ENCODE measurements at regions not wholly inside any gene's neighbourhood (a gene's known extent, or its start where the extent isn't known, plus 50 kb on each side); places are given as distances from the start of the nearest gene placed in this dataset.

DNA sequence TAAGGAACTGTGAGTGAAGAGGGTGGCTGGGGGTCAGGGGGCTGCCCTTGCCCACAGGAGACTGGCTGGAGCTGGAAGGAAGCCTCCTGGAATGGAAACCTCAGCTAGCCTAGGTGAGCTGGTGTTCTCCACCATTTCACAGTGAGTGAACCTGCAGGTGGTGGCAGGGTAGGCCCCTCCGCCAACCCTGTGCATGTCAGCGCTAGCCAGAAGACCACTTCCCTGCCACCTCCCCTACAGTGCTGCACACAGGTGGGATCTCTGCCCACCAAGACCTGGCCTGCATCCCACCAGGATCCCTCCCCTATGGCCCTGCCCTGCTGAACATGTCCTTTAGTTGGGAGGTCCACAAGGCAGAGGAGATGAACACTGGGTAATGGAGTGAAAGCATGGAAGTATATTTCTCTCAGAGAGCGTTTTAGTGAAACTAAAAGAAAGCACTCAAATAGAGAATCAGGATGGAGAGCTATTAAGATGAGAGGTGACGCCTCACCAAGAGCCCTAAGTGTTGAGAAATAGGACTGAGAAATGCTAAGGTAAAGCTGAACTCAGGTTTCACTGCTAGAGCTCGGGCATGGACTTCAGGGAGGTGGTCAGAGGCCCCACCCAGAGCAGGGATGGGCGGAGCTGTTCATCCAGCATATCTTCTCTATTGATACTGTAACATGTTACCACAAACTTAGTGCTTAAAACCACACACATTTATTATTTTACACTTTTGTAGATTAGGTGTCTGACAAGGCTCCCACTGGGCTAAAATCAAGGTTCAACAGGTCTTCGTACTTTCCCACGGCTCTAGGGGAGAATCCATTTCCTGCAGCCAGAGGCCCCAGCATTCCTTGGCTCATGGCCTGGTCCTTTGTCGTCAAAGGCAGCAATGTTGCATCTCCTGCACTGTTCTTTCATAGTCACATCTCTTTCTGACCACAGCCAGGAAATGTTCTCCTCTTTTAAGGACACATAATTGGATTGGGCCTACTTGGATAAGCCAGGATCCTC is 83.2 kb downstream of the DIRAS2 start:
- no peaks in the 10 kb centered on the region for H3K4me1 ChIP-seq (ENCODE audit: insufficient read depth, low read length, severe bottlenecking)
- H3K27ac ChIP-seq (ENCODE audit: low read depth, low read length, poor library complexity, severe bottlenecking), result no peak overlapping the region
- H3K9me3 ChIP-seq (ENCODE audit: low read length), result no peaks in the 10 kb centered on the region
- TF ChIP-seq CTCF (IDR thresholded peaks at IDR 0.05; ENCODE audit: low read length) (no peak), EZH2 (IDR thresholded peaks at IDR 0.05; ENCODE audit: borderline replicate concordance, low read length) (no peak)
- no peak overlapping the region for H3K9ac ChIP-seq (ENCODE audit: low read length)
- H3F3A ChIP-seq (ENCODE audit: insufficient read depth, low read length), result no peaks in the 10 kb centered on the region
- H3K79me2 ChIP-seq (ENCODE audit: insufficient read depth, low read length), result no peaks in the 10 kb centered on the region
- no peak overlapping the region for H3K4me3 ChIP-seq (ENCODE audit: low read depth, low read length, poor library complexity, severe bottlenecking)
- no peaks in the 10 kb centered on the region for H4K20me1 ChIP-seq (ENCODE audit: insufficient read depth, low read length)
- H3K9me2 ChIP-seq (ENCODE audit: low read depth, low read length), result no peaks in the 10 kb centered on the region
- no peak overlapping the region for H2AFZ ChIP-seq (ENCODE audit: low read length)
- no peak overlapping the region for H3K4me2 ChIP-seq (ENCODE audit: low read length)
- H3K36me3 ChIP-seq (ENCODE audit: insufficient read depth, low read length), result no peaks in the 10 kb centered on the region
- H3K27me3 ChIP-seq (ENCODE audit: insufficient read depth, low read length), result no peaks in the 10 kb centered on the region

Data from OCI-LY1 (cell line).